NCI-H1092 (cell line): ENCODE measurements at regions not wholly inside any gene's neighbourhood (a gene's known extent, or its start where the extent isn't known, plus 50 kb on each side); places are given as distances from the start of the nearest gene placed in this dataset.

ENCODE experiments used
- DNase-seq: peaks from one replicate; lab custom pipeline; 2025; lab: John Stamatoyannopoulos, UW

GRCh38 chr7:17176371-17177032 is 122.0 kb upstream of the AHR start:
- no peak for DNase-seq

DNA sequence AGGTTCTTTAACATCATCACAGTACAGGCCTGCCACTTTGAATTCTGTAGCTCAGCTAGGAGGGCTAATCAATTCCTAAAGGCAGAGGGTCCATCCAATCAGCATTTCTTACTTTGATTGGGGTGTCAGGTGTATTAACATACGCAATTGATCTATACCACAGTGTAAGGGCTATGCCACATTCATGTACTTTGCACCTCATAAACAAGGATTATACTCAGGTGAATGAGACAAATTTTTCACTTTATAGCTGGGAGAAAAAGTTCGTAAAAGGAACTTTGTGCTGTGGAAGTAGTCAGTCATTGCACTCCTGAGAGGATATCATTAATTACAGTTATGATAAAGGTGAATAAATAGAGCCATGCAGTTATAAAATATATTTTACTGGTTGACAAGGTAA is 119.9 kb upstream of the AHR start:
- no peak for DNase-seq

GRCh38 chr7:17181482-17181881 is 117.0 kb upstream of the AHR start:
- DNase-seq = no peak

- no peak for DNase-seq
These were observed 114.7 kb upstream of the AHR start for GRCh38 chr7:17183630-17184328.

GRCh38 chr7:17184805-17185689 is 113.4 kb upstream of the AHR start:
- no peak for DNase-seq

- DNase-seq = no peak
These were observed 112.8 kb upstream of the AHR start for GRCh38 chr7:17185690-17186070.

GRCh38 chr7:17186745-17187530 is 111.5 kb upstream of the AHR start:
- no peak for DNase-seq

DNA sequence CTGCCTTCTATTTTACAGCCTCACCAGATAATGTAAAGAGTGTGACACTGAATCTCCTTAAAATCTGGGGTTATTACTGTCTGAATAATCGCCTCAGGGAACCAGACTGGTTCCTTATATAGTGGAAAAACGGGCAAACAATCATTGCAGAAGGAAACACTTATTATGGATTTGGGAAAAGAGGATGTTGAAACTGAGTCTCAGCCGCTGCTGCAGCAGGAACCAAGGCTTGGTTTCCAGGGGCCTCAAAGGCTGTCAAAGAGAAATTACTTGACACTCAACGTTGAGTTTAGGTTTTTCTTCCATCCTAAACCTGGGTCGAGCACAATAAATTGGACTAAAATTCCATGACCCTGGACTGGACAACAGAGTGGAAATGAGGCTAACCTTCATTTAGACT is 103.8 kb upstream of the AHR start:
- DNase-seq = no peak

GRCh38 chr7:17195576-17195975 is 102.9 kb upstream of the AHR start:
- DNase-seq = no peak

GRCh38 chr7:17205910-17206309 is 92.5 kb upstream of the AHR start:
- no peak for DNase-seq

- DNase-seq = no peak
These were observed 92.0 kb upstream of the AHR start for GRCh38 chr7:17206349-17206905.

GRCh38 chr7:17207220-17207619 is 91.2 kb upstream of the AHR start:
- DNase-seq = no peak

DNA sequence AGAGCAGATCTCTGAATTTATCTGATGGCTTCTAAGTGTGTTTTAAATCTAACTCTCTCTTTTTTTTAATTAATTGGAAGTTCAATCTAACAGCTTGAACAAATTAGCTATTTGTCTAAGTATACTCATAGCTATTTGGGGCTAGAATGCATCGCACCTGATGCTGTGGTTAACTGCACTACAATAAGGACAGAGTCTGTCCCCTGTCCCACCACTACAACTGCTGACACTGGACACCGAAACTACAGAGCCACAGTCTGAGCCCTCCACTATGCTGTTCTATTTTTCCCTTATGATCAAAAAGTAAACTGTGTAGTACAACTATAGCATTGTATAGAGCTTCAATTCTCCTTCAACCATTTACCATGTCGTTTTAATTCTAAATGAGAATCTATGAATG is 89.4 kb upstream of the AHR start:
- DNase-seq = no peak

DNA sequence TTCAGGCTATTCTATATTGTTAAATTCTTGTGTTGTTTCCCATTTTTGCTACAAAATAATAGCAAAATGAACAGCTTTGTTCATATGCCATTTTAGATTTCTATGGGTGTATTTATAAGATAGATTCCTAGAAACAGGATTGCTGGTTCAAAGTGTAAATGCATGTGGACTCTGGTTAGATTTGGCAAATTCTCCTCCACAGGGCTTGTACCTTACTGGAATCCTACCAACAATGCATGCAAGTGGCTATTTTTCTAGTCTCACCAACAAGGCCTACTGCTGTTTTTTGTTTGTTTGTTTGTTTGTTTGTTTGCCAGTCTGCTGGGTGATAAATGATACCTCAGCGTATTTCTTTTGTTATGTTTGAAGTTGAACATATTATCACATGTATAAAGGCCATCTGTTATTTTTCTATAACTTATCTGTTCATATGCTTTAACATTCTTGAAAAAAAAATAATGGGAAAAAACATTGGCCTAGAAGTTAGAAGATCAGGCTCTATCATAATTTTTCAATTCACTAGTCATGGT is 87.1 kb upstream of the AHR start:
- no peak for DNase-seq

GRCh38 chr7:17212188-17212587 is 86.3 kb upstream of the AHR start:
- no peak for DNase-seq

- no peak for DNase-seq
These were observed 70.5 kb upstream of the AHR start for GRCh38 chr7:17227766-17228490.

- DNase-seq = no peak
These were observed 69.2 kb upstream of the AHR start for GRCh38 chr7:17229228-17229627.

- no peak for DNase-seq
These were observed 68.2 kb upstream of the AHR start for GRCh38 chr7:17230099-17230807.

DNA sequence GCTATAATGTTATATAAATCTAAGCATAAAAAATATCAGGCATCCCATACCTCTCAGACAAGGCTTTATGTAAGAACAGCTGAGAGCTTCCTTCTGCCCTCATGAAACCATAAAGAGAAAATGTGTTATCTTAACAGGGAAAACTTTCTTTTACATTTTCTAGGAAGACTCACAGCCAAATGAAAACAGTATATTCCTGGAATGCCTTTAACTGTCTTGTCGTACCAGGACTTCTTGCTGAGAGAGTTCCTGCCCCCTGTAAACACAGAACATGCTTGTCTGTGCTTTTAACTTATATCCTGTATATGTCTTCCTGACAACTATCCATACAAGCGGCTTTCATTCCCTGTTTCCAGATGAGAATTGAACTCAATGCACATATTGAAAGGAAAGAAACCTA is 64.8 kb upstream of the AHR start:
- DNase-seq = no peak

DNA sequence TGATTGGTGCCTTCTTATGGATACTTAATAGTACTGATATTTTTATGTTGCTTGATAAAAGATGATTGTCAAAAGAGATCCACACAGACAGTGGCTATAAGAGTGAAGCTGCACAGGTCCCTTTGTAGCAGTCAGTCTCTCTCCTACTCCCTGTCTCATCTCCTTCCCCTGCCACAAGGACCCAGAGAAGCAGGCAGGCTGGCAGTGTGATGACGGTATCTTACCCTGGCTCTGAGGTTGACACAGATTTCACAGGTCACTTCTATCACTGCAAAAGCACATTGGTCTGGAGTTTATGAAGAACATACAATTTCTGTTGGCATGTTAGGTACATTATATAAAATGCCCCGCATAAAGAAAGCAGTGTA is 64.4 kb upstream of the AHR start:
- DNase-seq = no peak
